C4-2B (cell line): ENCODE measurements at regions not wholly inside any gene's neighbourhood (a gene's known extent, or its start where the extent isn't known, plus 50 kb on each side); places are given as distances from the start of the nearest gene placed in this dataset.

ENCODE experiments used
- H3K27ac ChIP-seq: fragments of 450-650 bp; 2 replicates; pipeline ENCODE4 v1.5.1; 2017
- ZFX ChIP-seq: fragments of 450-650 bp; IDR thresholded peaks from 2 replicates; pipeline ENCODE4 v1.6.1; 2017
- TF ChIP-seq, protein P1 (sequence below): fragments of 450-650 bp; conservative IDR thresholded peaks from 2 replicates; pipeline ENCODE4 v1.5.1; 2017; ENCODE audit warnings: mild to moderate bottlenecking

DNA sequence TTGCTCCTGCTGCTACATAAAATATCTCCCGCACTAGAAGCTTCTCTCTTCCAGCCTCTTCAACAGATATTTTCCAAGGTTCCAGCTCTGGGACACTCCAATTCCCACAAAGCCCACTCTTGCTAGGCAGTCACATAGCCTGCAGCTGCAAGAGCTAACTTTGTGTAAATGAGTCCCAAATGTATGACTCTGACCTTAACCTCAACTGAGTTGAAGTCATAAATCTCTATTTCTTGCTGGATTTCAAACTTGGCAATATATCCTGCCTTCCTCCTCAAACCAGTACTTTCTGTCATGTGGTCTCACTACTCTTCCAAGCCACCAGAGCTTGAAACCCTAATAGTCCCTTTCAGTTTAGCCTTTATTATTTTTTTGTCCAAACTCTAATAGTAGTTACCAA is 315.4 kb upstream of the GRIA3 start:
- no peak overlapping the region for H3K27ac ChIP-seq
- TF ChIP-seq, protein P1, sequence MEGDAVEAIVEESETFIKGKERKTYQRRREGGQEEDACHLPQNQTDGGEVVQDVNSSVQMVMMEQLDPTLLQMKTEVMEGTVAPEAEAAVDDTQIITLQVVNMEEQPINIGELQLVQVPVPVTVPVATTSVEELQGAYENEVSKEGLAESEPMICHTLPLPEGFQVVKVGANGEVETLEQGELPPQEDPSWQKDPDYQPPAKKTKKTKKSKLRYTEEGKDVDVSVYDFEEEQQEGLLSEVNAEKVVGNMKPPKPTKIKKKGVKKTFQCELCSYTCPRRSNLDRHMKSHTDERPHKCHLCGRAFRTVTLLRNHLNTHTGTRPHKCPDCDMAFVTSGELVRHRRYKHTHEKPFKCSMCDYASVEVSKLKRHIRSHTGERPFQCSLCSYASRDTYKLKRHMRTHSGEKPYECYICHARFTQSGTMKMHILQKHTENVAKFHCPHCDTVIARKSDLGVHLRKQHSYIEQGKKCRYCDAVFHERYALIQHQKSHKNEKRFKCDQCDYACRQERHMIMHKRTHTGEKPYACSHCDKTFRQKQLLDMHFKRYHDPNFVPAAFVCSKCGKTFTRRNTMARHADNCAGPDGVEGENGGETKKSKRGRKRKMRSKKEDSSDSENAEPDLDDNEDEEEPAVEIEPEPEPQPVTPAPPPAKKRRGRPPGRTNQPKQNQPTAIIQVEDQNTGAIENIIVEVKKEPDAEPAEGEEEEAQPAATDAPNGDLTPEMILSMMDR: no peak
- TF ChIP-seq ZFX: no peak

DNA sequence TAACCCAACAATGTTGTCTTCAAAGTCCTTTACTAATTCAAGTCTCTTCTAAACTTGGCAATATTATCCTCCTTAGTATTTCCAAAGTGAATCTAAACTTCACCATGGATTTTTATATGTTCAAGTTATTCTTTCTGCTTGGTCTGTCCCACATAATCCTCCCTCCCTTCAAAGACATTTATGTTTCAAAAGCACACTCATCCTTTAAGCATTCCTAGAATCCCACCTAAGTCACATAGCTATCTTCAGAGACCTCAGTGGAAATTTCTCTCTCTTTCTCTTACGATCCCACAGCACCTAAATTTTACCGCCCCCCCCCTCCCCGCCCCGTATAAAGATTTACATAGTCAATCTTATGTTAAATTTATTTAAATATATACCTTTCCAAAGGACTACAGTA is 314.9 kb upstream of the GRIA3 start:
- H3K27ac ChIP-seq: no peak overlapping the region
- TF ChIP-seq ZFX: no peak
- TF ChIP-seq, protein P1: no peak

DNA sequence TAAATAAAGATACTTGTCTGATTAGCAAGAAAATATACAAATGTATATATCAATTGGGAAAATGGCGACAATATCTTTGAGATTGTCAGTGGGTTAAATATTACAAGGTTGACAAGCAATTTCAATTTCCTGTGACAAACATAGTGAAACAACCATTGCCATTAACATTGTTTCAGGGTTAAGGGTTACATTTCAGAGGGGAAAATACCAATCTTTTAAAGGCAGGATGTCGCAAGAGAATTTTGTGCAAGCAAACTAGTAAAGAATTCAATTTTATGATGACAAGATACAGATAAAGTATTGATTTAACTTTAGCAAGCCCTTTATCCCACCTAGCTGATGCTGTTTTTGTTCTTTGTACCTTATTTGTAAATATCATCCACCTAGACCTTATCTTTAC is 305.8 kb upstream of the GRIA3 start:
- no peak for TF ChIP-seq ZFX
- TF ChIP-seq, protein P1: no peak
- H3K27ac ChIP-seq: no peak overlapping the region

DNA sequence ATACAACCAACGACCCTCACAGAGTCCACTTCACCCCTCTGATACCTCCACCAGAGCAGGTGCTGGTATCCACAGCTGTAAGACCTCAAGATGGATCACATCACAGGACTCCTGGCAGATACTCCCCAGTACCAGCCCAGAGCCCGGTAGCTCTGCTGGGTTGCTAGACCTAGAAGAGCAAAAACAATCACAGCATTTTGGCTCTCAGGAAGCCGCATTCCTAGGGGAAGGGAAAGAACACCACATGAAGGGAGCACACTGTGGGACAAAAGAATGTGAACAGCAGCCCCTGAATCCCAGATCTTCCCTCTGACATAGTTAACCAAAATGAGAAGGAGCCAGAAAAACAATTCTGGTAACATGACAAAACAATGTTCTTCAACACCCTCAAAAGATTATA is 303.1 kb upstream of the GRIA3 start:
- TF ChIP-seq ZFX: no peak
- TF ChIP-seq, protein P1: no peak
- H3K27ac ChIP-seq: no peak overlapping the region

DNA sequence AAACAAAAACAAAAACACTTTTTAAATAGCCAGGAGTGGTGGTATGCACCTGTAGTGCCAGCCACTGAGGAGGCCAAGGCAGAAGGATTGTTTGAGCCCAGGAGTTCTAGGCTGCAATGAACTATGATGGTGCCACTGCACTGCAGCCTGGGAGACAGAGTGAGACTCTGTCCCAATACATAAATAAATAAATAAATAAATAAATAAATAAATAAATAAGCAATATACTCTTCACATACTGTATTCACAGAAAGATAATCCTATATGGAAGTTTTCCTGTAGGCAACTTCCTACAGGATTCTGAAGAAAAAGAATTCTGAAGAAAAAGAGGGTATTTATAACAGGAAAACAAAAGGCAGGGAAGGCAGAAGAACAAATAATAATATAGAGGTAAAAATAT is 293.3 kb upstream of the GRIA3 start:
- no peak for TF ChIP-seq ZFX
- TF ChIP-seq, protein P1: no peak
- H3K27ac ChIP-seq: no peak overlapping the region

DNA sequence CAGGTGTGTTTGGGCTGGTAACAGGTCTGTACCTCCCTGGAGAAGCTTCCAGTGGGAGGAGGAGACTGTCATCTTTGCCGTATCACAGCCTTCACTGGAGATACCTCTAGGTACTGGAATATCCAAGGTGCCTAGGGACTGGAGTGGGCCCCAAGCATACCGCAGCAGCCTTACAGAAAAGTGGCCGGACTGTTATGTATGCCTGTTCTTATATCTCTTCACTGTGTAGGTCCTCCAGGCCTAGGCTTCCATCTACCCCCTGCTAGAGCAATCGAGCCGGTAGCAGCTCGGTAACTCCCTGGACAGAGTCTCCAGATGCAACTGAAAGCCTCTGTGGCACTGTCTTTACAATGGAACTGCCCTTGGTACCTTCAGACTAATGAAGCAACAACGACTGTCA is 277.4 kb upstream of the GRIA3 start:
- H3K27ac ChIP-seq: no peak overlapping the region
- TF ChIP-seq ZFX: no peak
- TF ChIP-seq, protein P1: no peak

DNA sequence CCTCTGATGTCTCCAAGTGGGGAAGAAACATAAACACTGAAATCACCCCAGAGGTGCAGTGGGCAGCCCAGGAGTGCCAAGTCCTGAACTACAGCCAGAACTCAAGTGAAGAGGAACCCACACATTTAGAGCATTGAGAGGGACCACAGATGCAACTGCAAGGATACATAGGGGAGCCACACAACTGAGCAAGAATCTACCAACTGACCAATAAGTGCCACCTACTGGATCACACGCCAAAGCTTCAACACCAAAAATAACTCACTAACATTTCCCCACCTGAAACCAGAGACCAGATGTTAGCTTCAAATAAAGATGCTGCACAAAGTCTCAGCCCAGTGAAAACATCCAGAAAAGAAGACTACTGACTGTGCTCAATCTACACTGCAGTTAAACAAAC is 276.7 kb upstream of the GRIA3 start:
- TF ChIP-seq, protein P1: no peak
- TF ChIP-seq ZFX: no peak
- H3K27ac ChIP-seq: no peak overlapping the region

DNA sequence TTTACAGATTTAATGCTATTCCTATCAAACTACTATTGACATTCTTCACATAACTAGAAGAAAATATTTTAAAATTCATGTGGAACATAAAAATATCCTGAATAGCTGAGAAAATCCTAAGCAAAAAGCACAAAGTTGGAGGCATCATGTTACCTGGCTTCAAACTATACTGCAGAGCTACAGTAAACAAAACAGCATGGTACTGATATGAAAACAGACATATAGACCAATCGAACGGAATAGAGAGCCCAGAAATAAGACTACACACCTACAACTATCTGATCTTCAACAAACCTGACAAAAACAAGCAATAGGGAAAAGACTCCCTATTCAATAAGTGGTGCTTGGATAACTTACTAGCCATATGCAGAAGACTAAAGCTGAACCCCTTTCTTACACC is 273.4 kb upstream of the GRIA3 start:
- TF ChIP-seq, protein P1: no peak
- no peak overlapping the region for H3K27ac ChIP-seq
